ENCODE measurements at regions not wholly inside any gene's neighbourhood (a gene's known extent, or its start where the extent isn't known, plus 50 kb on each side); places are given as distances from the start of the nearest gene placed in this dataset.

DNA sequence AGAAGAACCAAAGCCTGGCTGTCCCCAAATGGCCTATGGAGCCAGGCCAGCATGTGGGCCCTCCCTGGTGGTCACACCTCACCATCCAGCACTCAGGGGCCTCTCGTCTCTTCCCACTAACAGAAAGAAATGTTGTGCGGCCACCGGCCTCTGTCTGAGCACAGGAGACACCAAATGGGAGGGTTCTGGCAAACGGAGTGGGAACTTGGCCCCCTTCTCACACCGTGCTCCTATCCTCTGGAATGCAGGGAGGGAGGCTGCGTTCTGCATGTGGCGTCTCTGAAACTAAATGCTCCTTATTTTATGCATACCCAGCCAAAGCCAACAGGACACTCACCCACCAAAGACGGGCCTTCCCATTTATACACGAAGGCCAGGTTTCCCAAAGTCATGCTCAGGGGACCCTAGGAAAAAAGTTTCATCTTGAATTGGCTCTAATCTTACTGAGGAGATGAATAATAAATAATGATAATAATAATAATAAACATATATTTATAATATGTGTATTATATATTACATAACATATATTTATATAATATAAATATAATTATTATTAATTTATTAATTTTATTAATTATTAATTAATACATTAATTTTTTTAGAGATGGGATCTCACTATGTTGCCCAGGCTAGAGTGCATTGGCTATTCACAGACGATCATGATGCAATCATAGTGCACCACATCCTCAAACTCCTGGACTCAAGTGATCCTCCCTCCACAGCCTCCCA is 102.4 kb downstream of the FOXF2 start:
- Histone ChIP-seq H4K5ac (ENCODE audit: low read depth, low read length) (no peak overlapping the region), H3K9me1 (ENCODE audit: insufficient read depth, low read length) (no peaks in the 10 kb centered on the region), H3K9ac (ENCODE audit: low read depth, low read length) (no peak overlapping the region), H3K79me1 (ENCODE audit: low read depth in 1 of 2, low read length in 2 of 2) (no peaks in the 10 kb centered on the region), H2BK20ac (ENCODE audit: low read depth, low read length) (no peak overlapping the region), H2AK5ac (ENCODE audit: low read depth, low read length) (no peak overlapping the region), H3K36me3 (ENCODE audit: control insufficient read depth, insufficient read depth, low read length) (no peaks in the 10 kb centered on the region), H2AFZ (replicated peaks; ENCODE audit: low read length, poor library complexity) (no peak overlapping the region), H3K4me3 (ENCODE audit: insufficient read depth, low read depth, low read length) (no peak overlapping the region), H3K56ac (ENCODE audit: extremely low read depth, insufficient read depth, low read length) (no peak overlapping the region), H3K23ac (ENCODE audit: low read depth, low read length) (no peak overlapping the region), H2AK9ac (replicated peaks; ENCODE audit: low read depth, low read length, poor library complexity) (no peak overlapping the region), H3K14ac (replicated peaks; ENCODE audit: low read depth, low read length) (no peak overlapping the region), H3K18ac (ENCODE audit: low read depth, low read length) (no peak overlapping the region), H2BK15ac (ENCODE audit: low read depth, low read length) (no peak overlapping the region), H2BK120ac (ENCODE audit: low read depth, low read length) (no peak overlapping the region), H3K27me3 (ENCODE audit: control insufficient read depth, insufficient read depth, low read length) (no peaks in the 10 kb centered on the region), H2BK5ac (ENCODE audit: low read depth, low read length, poor library complexity, severe bottlenecking) (no peak overlapping the region), H4K20me1 (ENCODE audit: insufficient read depth, low read length) (no peaks in the 10 kb centered on the region), H3K4me2 (ENCODE audit: low read depth, low read length) (no peak overlapping the region), H3K9me3 (ENCODE audit: control insufficient read depth, insufficient read depth, low read length) (peaks cover 9% of the 10 kb centered on the region), H3K4ac (ENCODE audit: low read depth, low read length) (no peak overlapping the region), H3K27ac (ENCODE audit: insufficient read depth, low read length) (no peak overlapping the region), H3K4me1 (ENCODE audit: control insufficient read depth, insufficient read depth, low read length) (no peaks in the 10 kb centered on the region), H4K91ac (ENCODE audit: insufficient read depth, low read depth, low read length) (no peak overlapping the region), H4K8ac (ENCODE audit: low read depth in 2 of 2, low read length in 2 of 2) (no peak overlapping the region)
- TF ChIP-seq MAZ (IDR thresholded peaks at IDR 0.05; ENCODE audit: borderline replicate concordance, low read depth, low read length) (no peak), CEBPB (IDR thresholded peaks at IDR 0.05; ENCODE audit: low read depth, low read length) (0 out of 2 replicates have a peak, but pooled peaks have one; percentile 12), USF2 (IDR thresholded peaks at IDR 0.05; ENCODE audit: low read depth, low read length) (no peak)
- no peak for DNase-seq
- ChIA-PET CTCF (no interaction called here), POLR2A (ENCODE audit: unreplicated experiment) (no interaction called here)
- ATAC-seq (ENCODE audit: low read depth) = no peak
- dilution Hi-C loops (cut with HindIII; ENCODE audit: low sequenced_read_pairs, unreplicated experiment) = no loop called here
- no TSS peak for BruUV-seq (replicated peaks)
- in situ Hi-C loops (cut with MboI; ENCODE audit: low sequenced_read_pairs) = no loop called here
- WGBS, 2 experiments (ENCODE audit: extremely low coverage in 2 of 2, insufficient read length in 1 of 2) = no CpG with 5 or more reads among the region's 10 CpGs
- intact Hi-C loops (cut with micrococcal nuclease) = no loop called here

Data from IMR-90 (cell line).